Caco-2 (cell line): ENCODE measurements at regions not wholly inside any gene's neighbourhood (a gene's known extent, or its start where the extent isn't known, plus 50 kb on each side); places are given as distances from the start of the nearest gene placed in this dataset.

Experiments
- BruUV-seq: library from RNA; stranded (reverse); fragments of 400-500 nt; replicated peaks from 2 replicates; lab custom pipeline; 2021; lab: Mats Ljungman, UMichigan
- CTCF ChIA-PET: fragments of 300-600 bp; sonication (Branson Sonifier 250); formaldehyde crosslinking; loops from one replicate; lab custom pipeline; 2022; ENCODE audit warnings: antibody characterized with exemption; lab: Charles Lee
- POLR2A ChIA-PET: fragments of 300-600 bp; sonication (Branson Sonifier 250); formaldehyde crosslinking; loops from one replicate; lab custom pipeline; 2022; ENCODE audit warnings: antibody characterized with exemption; lab: Charles Lee
- DNase-seq, 2 experiments: peaks; one replicate each; pipeline versions ENCODE4 v3.0.0 to v3.0.0-alpha.2; 2020 to 2022
- H3K27me3 ChIP-seq: replicated peaks from 2 replicates; pipeline ENCODE4 v1.6.0; 2011; ENCODE audit warnings: low read length; ENCODE audit not compliant: control insufficient read depth, insufficient read depth
- H3K36me3 ChIP-seq: 2 replicates; pipeline ENCODE4 v1.5.1; 2011; ENCODE audit warnings: low read length; ENCODE audit not compliant: control insufficient read depth, insufficient read depth
- H3K4me1 ChIP-seq: fragments of 250-450 bp; sonication (Bioruptor Pico); 2 replicates; pipeline ENCODE4 v1.5.1; 2020; ENCODE audit warnings: mild to moderate bottlenecking
- H3K4me3 ChIP-seq: 2 replicates; pipeline ENCODE4 v1.5.1; 2011; ENCODE audit warnings: low read depth, mild to moderate bottlenecking, control low read depth, low read length
- H3K9me3 ChIP-seq: fragments of 250-450 bp; sonication (Bioruptor Pico); 2 replicates; pipeline ENCODE4 v1.5.1; 2020; ENCODE audit warnings: mild to moderate bottlenecking, moderate library complexity
- H3K27ac Mint-ChIP-seq: one replicate; pipeline ENCODE4 v1.8.0; 2022; ENCODE audit warnings: mixed read lengths; ENCODE audit not compliant: unreplicated experiment
- H3K27me3 Mint-ChIP-seq: one replicate; pipeline ENCODE4 v1.8.0; 2022; ENCODE audit warnings: mixed read lengths; ENCODE audit not compliant: insufficient read depth, unreplicated experiment
- H3K36me3 Mint-ChIP-seq: one replicate; pipeline ENCODE4 v1.8.0; 2022; ENCODE audit warnings: mild to moderate bottlenecking, mixed read lengths; ENCODE audit not compliant: insufficient read depth, unreplicated experiment
- H3K4me1 Mint-ChIP-seq: one replicate; pipeline ENCODE4 v1.8.0; 2022; ENCODE audit warnings: low read depth, mixed read lengths; ENCODE audit not compliant: unreplicated experiment
- H3K4me3 Mint-ChIP-seq: one replicate; pipeline ENCODE4 v1.8.0; 2022; ENCODE audit warnings: mild to moderate bottlenecking, moderate library complexity, mixed read lengths; ENCODE audit not compliant: unreplicated experiment
- H3K9me3 Mint-ChIP-seq: one replicate; pipeline ENCODE4 v1.8.0; 2022; ENCODE audit warnings: mixed read lengths; ENCODE audit not compliant: unreplicated experiment
- intact Hi-C: fragments of 100-400 bp; cut with micrococcal nuclease; formaldehyde crosslinking; loops from one replicate; pipeline ENCODE4 v1.10.0; 2022; ENCODE audit not compliant: unreplicated experiment
- TF ChIP-seq, protein P1 (sequence below), 2 experiments: fragments of 200-600 bp in 1 of 2; IDR thresholded peaks; 1 replicate in 1 of 2; 2 replicates in 1 of 2; pipeline versions ENCODE4 v1.5.1 to v1.8.0; 2011 to 2022; ENCODE audit warnings: antibody characterized with exemption in 1 of 2, control low read depth in 1 of 2, inconsistent platforms in 1 of 2, low read depth in 1 of 2, low read length in 1 of 2, mild to moderate bottlenecking in 1 of 2, moderate library complexity in 1 of 2; ENCODE audit not compliant: insufficient read depth in 1 of 2, severe bottlenecking in 1 of 2, unreplicated experiment in 1 of 2

DNA sequence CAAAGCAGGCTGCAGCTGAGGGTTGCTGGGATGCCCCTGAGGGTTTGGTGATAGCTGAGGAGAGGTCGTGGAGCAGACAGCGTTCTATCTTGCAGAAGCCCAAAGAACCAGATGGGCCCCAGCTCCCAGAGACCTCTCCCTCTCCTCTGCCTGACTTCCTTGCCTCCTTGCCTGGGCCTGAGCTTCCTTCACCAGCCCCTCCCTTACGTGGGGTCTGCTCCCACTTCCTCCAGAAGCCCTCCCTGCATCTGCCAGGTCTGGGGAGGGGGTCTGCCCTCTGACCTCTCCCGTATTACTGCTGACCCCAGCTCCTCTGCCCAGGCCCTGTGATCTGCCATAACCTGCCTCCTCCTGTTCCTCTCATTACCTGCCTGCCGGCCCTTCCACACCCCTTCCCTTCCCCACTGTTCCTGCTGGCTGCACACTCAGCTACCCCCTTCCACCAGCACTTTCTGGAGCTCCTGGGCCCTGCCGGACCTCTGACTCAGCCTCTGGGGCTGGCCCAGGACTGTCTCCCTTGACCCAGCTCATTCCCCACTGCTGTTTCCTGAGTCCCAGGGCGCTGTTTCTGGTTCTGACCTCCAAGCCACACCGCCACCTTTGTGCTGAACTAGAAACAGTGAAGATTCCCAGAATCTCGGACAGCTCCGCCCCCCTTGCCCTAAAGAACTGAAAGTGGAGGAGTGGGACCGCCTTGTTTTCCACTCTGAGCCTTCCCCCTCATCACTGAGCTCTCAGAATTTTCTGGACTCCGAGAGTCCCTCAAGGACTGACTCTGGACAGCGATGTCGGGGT, 237.7 kb upstream of the C1orf174 start:
- Mint-ChIP-seq H3K4me1 (no peaks in the 10 kb centered on the region), H3K27me3 (no peaks in the 10 kb centered on the region), H3K4me3 (no peak overlapping the region), H3K9me3 (peaks cover 12% of the 10 kb centered on the region), H3K36me3 (no peaks in the 10 kb centered on the region), H3K27ac (no peak overlapping the region)
- Histone ChIP-seq H3K27me3 (no peaks in the 10 kb centered on the region), H3K9me3 (no peaks in the 10 kb centered on the region), H3K4me1 (no peaks in the 10 kb centered on the region), H3K36me3 (no peaks in the 10 kb centered on the region), H3K4me3 (no peak overlapping the region)
- ChIA-PET POLR2A (no interaction called here), CTCF (no interaction called here)
- TF ChIP-seq, protein P1, sequence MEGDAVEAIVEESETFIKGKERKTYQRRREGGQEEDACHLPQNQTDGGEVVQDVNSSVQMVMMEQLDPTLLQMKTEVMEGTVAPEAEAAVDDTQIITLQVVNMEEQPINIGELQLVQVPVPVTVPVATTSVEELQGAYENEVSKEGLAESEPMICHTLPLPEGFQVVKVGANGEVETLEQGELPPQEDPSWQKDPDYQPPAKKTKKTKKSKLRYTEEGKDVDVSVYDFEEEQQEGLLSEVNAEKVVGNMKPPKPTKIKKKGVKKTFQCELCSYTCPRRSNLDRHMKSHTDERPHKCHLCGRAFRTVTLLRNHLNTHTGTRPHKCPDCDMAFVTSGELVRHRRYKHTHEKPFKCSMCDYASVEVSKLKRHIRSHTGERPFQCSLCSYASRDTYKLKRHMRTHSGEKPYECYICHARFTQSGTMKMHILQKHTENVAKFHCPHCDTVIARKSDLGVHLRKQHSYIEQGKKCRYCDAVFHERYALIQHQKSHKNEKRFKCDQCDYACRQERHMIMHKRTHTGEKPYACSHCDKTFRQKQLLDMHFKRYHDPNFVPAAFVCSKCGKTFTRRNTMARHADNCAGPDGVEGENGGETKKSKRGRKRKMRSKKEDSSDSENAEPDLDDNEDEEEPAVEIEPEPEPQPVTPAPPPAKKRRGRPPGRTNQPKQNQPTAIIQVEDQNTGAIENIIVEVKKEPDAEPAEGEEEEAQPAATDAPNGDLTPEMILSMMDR (IDR thresholded peaks at IDR 0.05; ENCODE audit: insufficient read depth in 1 of 2, low read depth in 1 of 2, low read length in 1 of 2, severe bottlenecking in 1 of 2, unreplicated experiment in 1 of 2), result no peak
- intact Hi-C loops, result no loop called here
- BruUV-seq, result no TSS peak
- no peak for DNase-seq

GRCh38 chr1:4139646-4140045, 239.6 kb upstream of the C1orf174 start:
- POLR2A ChIA-PET, result no interaction called here
- peaks cover 12% of the 10 kb centered on the region for H3K9me3 Mint-ChIP-seq

GRCh38 chr1:4140241-4140640, 240.2 kb upstream of the C1orf174 start:
- no peak overlapping the region for H3K27ac Mint-ChIP-seq
- H3K9me3 ChIP-seq, result no peaks in the 10 kb centered on the region
- no peaks in the 10 kb centered on the region for H3K4me1 ChIP-seq
- intact Hi-C loops, result no loop called here
- no peak overlapping the region for H3K4me3 Mint-ChIP-seq
- no TSS peak for BruUV-seq
- H3K27me3 ChIP-seq, result no peaks in the 10 kb centered on the region
- H3K4me3 ChIP-seq, result no peak overlapping the region
- H3K36me3 Mint-ChIP-seq, result no peaks in the 10 kb centered on the region
- H3K9me3 Mint-ChIP-seq, result peaks cover 12% of the 10 kb centered on the region
- H3K36me3 ChIP-seq, result no peaks in the 10 kb centered on the region
- ChIA-PET CTCF (no interaction called here), POLR2A (no interaction called here)
- H3K4me1 Mint-ChIP-seq, result no peaks in the 10 kb centered on the region
- no peaks in the 10 kb centered on the region for H3K27me3 Mint-ChIP-seq
- no peak for DNase-seq
- TF ChIP-seq, protein P1 (IDR thresholded peaks at IDR 0.05; ENCODE audit: insufficient read depth in 1 of 2, low read depth in 1 of 2, low read length in 1 of 2, severe bottlenecking in 1 of 2, unreplicated experiment in 1 of 2), result no peak

More at GRCh38 chr1:4139646-4140045, 239.6 kb upstream of the C1orf174 start:
- Histone ChIP-seq H3K9me3 (no peaks in the 10 kb centered on the region), H3K36me3 (no peaks in the 10 kb centered on the region), H3K27me3 (no peaks in the 10 kb centered on the region), H3K4me3 (no peak overlapping the region), H3K4me1 (no peaks in the 10 kb centered on the region)
- no peak for DNase-seq
- CTCF ChIA-PET, result no interaction called here
- TF ChIP-seq, protein P1 (IDR thresholded peaks at IDR 0.05; ENCODE audit: insufficient read depth in 1 of 2, low read depth in 1 of 2, low read length in 1 of 2, severe bottlenecking in 1 of 2, unreplicated experiment in 1 of 2), result no peak
- H3K27me3 Mint-ChIP-seq, result no peaks in the 10 kb centered on the region
- H3K4me1 Mint-ChIP-seq, result no peaks in the 10 kb centered on the region
- no TSS peak for BruUV-seq
- H3K36me3 Mint-ChIP-seq, result no peaks in the 10 kb centered on the region
- intact Hi-C loops, result no loop called here
- no peak overlapping the region for H3K4me3 Mint-ChIP-seq
- no peak overlapping the region for H3K27ac Mint-ChIP-seq
